Lower lobe of right lung (tissue), 2 donors: ENCODE measurements at regions not wholly inside any gene's neighbourhood (a gene's known extent, or its start where the extent isn't known, plus 50 kb on each side); places are given as distances from the start of the nearest gene placed in this dataset.
A peak's percentile ranks its signal among the peaks of the same experiment; 100 is the strongest.

Experiments used
- ATAC-seq, 2 donors: fragments of 200-7000 bp; cut with Tn5 transposase; one replicate each; pipeline ENCODE4 v1.9.1; 2020 to 2022; ENCODE audit warnings: mild to moderate bottlenecking in 2 of 2, moderate library complexity in 2 of 2
- DNase-seq: peaks from one replicate; pipeline ENCODE4 v3.0.0-alpha.2; 2020
- H3K27ac ChIP-seq: fragments of 200-600 bp; one replicate; pipeline ENCODE4 v1.8.0; 2022
- H3K27me3 ChIP-seq: fragments of 200-600 bp; one replicate; pipeline ENCODE4 v1.8.0; 2022; ENCODE audit warnings: low read depth
- H3K36me3 ChIP-seq: fragments of 200-600 bp; one replicate; pipeline ENCODE4 v1.8.0; 2022; ENCODE audit warnings: mild to moderate bottlenecking
- H3K4me1 ChIP-seq: fragments of 200-600 bp; one replicate; pipeline ENCODE4 v1.8.0; 2022
- H3K4me3 ChIP-seq: fragments of 200-600 bp; one replicate; pipeline ENCODE4 v1.8.0; 2022; ENCODE audit warnings: mild to moderate bottlenecking
- H3K9me3 ChIP-seq: fragments of 200-600 bp; one replicate; pipeline ENCODE4 v1.8.0; 2022
- intact Hi-C: fragments of 100-400 bp; cut with DNase I; formaldehyde crosslinking; loops from one replicate; pipeline ENCODE4 v1.11.0; 2022
- TF ChIP-seq, protein P1 (sequence below): fragments of 200-600 bp; IDR thresholded peaks from one replicate; pipeline ENCODE4 v1.8.0; 2022; ENCODE audit warnings: antibody characterized with exemption, mild to moderate bottlenecking
- donor health status: DM: no; HTN: yes; CAD: no; lungs with severe emphysema.

DNA sequence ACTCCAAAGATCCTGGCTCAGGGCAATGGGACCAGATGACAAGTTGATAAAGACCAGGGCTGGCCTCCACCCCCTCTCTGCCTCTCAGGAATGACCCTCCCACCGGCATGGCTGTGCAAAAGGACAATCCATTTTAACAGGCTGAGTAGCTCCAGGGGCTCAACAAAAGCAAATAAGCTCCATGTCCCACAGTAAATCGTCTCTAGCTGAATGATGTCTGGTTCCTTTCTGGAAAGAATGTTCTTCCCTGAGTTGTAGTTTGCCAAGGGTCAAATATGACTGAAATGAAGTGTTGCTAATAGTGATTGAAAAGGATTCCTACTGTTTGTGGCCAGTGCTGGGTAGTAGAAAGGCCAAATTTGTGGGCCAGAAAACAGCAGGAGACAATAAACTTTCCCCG, 434.4 kb upstream of the ETAA1 start:
- TF ChIP-seq, protein P1, sequence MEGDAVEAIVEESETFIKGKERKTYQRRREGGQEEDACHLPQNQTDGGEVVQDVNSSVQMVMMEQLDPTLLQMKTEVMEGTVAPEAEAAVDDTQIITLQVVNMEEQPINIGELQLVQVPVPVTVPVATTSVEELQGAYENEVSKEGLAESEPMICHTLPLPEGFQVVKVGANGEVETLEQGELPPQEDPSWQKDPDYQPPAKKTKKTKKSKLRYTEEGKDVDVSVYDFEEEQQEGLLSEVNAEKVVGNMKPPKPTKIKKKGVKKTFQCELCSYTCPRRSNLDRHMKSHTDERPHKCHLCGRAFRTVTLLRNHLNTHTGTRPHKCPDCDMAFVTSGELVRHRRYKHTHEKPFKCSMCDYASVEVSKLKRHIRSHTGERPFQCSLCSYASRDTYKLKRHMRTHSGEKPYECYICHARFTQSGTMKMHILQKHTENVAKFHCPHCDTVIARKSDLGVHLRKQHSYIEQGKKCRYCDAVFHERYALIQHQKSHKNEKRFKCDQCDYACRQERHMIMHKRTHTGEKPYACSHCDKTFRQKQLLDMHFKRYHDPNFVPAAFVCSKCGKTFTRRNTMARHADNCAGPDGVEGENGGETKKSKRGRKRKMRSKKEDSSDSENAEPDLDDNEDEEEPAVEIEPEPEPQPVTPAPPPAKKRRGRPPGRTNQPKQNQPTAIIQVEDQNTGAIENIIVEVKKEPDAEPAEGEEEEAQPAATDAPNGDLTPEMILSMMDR, result no peak
- peak in 1 of 2 donors; percentile 32 for ATAC-seq
- Histone ChIP-seq H3K9me3 (no peaks in the 10 kb centered on the region), H3K4me1 (no peaks in the 10 kb centered on the region), H3K27me3 (no peaks in the 10 kb centered on the region), H3K4me3 (no peak overlapping the region), H3K27ac (no peak overlapping the region), H3K36me3 (no peaks in the 10 kb centered on the region)
- intact Hi-C loops, result no loop called here
- no peak for DNase-seq

DNA sequence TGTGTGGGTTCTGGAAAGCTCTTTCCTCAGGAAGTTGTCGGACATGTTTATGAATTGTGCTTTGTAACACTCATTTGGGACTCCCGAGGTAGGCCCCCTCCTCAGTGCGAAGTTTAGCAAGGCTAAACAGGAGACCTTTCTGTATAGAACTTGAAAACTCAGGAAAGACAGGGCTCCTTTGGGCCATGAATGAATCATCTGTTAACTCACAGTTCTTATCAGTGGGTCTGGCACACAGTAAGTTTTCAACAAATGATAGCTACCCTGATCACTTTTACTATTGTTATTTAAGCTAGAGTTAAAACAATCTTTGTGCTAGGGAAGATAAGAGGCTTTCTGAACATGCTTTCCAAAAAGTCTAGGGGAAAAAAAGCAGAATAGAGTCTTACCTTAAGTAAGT, 430.5 kb upstream of the ETAA1 start:
- no peaks in the 10 kb centered on the region for H3K9me3 ChIP-seq
- H3K27me3 ChIP-seq, result no peaks in the 10 kb centered on the region
- H3K4me3 ChIP-seq, result no peak overlapping the region
- DNase-seq (no peak), ATAC-seq (no peak)
- no peak overlapping the region for H3K27ac ChIP-seq
- no peaks in the 10 kb centered on the region for H3K4me1 ChIP-seq
- TF ChIP-seq, protein P1, result no peak
- no peaks in the 10 kb centered on the region for H3K36me3 ChIP-seq
- intact Hi-C loops, result no loop called here

DNA sequence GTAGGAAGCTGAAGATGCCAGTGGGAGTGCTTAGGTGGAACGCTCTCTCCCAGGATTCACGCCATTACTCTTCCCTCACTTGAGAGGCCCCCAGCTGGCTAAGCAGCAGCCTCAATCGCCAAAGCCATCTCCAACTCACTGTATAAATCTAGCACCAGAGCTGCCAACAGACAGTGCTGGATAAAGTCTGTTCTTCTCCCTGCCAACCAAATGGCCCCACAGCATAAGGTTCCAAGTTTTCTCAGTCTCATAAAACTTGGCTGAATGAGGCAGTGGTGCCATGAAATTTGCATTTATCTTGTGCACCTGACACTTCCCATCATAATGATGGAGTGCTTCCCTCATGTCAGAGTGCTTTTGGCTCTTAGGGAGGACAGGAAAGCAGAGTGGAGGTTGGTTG, 428.2 kb upstream of the ETAA1 start:
- H3K9me3 ChIP-seq, result no peaks in the 10 kb centered on the region
- TF ChIP-seq, protein P1, result no peak

DNA sequence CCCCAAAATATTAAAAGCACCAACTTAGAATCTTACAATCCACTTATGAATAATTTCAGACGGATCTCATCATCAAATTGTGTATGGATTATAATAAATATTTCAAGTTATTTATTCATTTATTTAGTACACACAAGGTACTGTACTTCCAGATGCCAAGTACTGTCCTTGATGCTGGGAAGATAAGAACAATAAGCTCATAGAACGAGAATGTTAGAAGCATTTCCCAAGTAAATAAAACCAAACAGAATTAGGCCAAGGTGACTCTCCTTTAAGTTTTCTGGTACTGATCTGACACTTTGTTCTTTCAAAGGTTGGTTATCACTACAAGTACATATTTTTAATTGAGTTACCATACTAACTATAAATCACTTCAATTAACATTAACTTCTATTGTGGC, 416.1 kb upstream of the ETAA1 start:
- intact Hi-C loops, result no loop called here
- H3K4me1 ChIP-seq, result peaks cover 7% of the 10 kb centered on the region

More for the DNA sequence above, 428.2 kb upstream of the ETAA1 start:
- intact Hi-C loops, result no loop called here
- DNase-seq (no peak), ATAC-seq (no peak)
- H3K27ac ChIP-seq, result no peak overlapping the region
- no peaks in the 10 kb centered on the region for H3K27me3 ChIP-seq
- H3K4me3 ChIP-seq, result no peak overlapping the region
- H3K4me1 ChIP-seq, result no peaks in the 10 kb centered on the region
- no peaks in the 10 kb centered on the region for H3K36me3 ChIP-seq

DNA sequence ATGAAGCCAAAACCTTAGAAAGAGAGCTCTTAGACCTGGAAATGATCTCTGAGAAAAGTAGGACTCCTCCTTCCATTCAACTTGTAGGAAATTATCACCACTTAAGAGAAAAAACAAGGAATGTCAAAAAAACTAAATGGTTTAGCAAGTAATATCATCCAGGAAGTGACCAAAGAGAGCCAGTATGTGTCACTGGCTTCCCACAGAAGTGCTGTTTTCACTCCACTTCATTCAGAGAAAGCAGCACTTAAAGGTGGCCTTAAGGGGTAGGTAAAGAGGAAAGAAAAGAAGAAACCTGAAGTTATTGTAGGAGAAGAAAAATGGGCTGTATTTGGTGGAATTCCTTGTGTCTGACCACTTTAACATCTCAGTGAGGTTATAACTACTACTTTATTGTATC, 414.4 kb upstream of the ETAA1 start:
- DNase-seq (no peak), ATAC-seq (peak in 1 of 2 donors; percentile 60)
- Histone ChIP-seq H3K36me3 (no peaks in the 10 kb centered on the region), H3K27ac (no peak overlapping the region), H3K9me3 (no peaks in the 10 kb centered on the region), H3K4me1 (peaks cover 7% of the 10 kb centered on the region), H3K27me3 (no peaks in the 10 kb centered on the region), H3K4me3 (no peak overlapping the region)
- TF ChIP-seq, protein P1, result no peak
- intact Hi-C loops, result no loop called here

More for the DNA sequence above, 416.1 kb upstream of the ETAA1 start:
- DNase-seq (no peak), ATAC-seq (no peak)
- Histone ChIP-seq H3K4me3 (no peak overlapping the region), H3K27ac (no peak overlapping the region), H3K27me3 (no peaks in the 10 kb centered on the region), H3K36me3 (no peaks in the 10 kb centered on the region), H3K9me3 (no peaks in the 10 kb centered on the region)
- TF ChIP-seq, protein P1, result no peak

DNA sequence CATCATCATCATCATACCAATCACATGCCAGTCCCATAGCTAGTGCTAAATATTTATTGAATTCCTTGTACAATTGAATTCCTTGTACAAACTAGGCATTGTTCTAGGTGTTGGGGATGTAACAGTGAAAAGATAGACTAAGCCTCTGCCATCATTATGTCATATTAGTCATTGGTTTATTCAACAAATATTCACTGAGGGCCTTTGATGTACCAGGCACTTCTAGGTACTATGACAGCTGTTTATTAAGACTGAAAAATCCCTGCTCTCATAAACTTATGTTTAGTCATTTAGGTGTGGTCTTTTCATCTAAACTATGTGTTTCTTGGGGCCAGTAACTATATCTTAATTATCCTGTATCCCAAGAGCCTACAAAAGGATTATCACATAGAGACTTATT, 412.3 kb upstream of the ETAA1 start:
- H3K36me3 ChIP-seq, result no peaks in the 10 kb centered on the region
- no peak overlapping the region for H3K4me3 ChIP-seq
- ATAC-seq, result no peak
- no peaks in the 10 kb centered on the region for H3K9me3 ChIP-seq
- no peaks in the 10 kb centered on the region for H3K27me3 ChIP-seq
- no peak overlapping the region for H3K27ac ChIP-seq
- H3K4me1 ChIP-seq, result peaks cover 7% of the 10 kb centered on the region
- no peak for DNase-seq
- intact Hi-C loops, result no loop called here
- TF ChIP-seq, protein P1, result no peak
